ENCODE measurements at regions not wholly inside any gene's neighbourhood (a gene's known extent, or its start where the extent isn't known, plus 50 kb on each side); places are given as distances from the start of the nearest gene placed in this dataset.
"Not testable (repeated sequence)": the region's sequence is repeated elsewhere in the genome, so short reads cannot be mapped to it uniquely, and the experiment has no call there.

DNA sequence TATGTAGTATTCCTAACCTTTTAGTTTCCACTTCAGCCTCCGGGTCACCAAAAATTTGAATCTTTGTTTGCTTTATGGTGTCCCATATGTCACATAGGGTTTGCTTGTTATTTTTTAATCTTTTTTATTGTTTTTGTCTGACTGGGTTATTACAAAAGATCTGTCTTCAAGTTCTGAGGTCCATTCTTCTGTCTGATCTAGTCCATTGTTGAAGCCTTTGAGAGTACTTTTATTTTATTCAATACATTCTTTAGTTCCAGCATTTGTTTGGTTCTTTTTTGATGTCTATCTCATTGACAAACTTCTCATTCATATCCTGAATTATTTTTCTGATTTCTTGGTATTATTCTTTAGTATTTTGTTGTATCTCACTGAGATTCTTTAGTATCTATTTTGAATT is 99.8 kb downstream of the GPR65 start:
- intact Hi-C loops (cut with DNase I): no loop called here

DNA sequence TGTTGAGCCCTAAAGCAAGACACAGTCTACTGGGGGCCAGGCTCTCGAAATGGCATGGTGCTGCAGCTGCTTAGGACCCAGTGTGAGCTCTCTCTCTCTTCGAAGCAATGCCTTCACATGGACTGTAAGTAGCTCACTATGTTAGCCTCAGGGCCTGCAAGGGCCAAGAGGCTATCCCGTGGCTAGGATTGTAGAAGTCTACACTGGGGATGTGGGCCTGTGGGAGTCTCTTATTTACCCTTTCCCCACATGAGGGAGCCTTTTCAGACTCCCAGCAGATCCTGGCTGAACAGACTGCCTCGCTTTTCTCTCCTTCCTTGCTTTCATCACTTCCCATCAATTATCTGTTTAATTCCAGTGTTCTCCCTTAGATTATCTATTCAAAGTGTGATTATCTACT is 101.4 kb downstream of the GPR65 start:
- Histone ChIP-seq H3K36me3 (no peaks in the 10 kb centered on the region), H3K27me3 (no peaks in the 10 kb centered on the region), H3K9me3 (peaks cover 0 to 13% of the 10 kb centered on the region in 2 donors), H3K4me1 (no peaks in the 10 kb centered on the region), H3K4me3 (no peak overlapping the region), H3K27ac (no peak overlapping the region)
- TF ChIP-seq CTCF (IDR thresholded peaks at IDR 0.05): no peak
- ATAC-seq (no peak), DNase-seq (no peak)
- intact Hi-C loops (cut with DNase I): no loop called here

More for the DNA sequence above, 99.8 kb downstream of the GPR65 start:
- ATAC-seq (no peak), DNase-seq (no peak)
- Histone ChIP-seq H3K36me3 (no peaks in the 10 kb centered on the region), H3K4me3 (no peak overlapping the region), H3K27ac (no peak overlapping the region), H3K27me3 (no peaks in the 10 kb centered on the region), H3K4me1 (no peaks in the 10 kb centered on the region), H3K9me3 (peaks cover 0 to 13% of the 10 kb centered on the region in 2 donors)
- no peak for TF ChIP-seq CTCF (IDR thresholded peaks at IDR 0.05)

DNA sequence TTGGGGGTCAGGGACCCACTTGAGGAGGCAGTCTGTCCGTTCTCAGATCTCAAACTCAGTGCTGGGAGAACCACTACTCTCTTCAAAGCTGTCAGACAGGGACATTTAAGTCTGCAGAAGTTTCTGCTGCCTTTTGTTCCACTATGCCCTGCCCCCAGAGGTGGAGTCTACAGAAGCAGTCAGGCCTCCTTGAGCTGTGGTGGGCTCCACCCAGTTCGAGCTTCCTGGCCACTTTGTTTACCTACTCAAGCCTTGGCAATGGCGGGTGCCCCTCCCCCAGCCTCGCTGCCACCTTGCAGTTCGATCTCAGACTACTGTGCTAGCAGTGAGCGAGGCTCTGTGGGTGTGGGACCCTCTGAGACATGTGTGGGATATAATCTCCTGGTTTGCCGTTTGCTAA is 122.7 kb downstream of the GPR65 start:
- H3K27ac ChIP-seq; intact Hi-C loops (cut with DNase I); H3K4me3 ChIP-seq; H3K9me3 ChIP-seq; H3K27me3 ChIP-seq; DNase-seq; ATAC-seq; H3K36me3 ChIP-seq: not testable (repeated sequence)
- peaks cover 0 to 18% of the 10 kb centered on the region in 2 donors for H3K4me1 ChIP-seq

DNA sequence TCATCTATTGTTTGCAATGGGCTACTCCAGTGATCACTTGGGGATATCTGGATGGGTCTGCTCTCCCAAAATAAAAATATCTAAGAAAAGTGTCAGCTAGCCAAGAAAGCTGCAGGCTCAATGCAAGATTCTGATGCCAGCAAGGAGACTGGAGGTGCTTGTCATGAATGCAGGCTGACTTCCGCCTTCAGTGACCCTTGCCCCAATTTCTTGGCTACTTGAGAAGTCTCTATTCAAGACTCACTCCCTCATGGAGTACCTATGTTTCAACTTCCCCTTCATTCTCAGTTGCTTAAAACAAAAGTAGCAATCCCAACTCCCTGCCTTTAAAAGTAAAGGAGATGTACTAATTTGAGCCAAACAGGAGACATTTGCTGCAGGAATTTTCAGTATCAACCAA is 123.9 kb downstream of the GPR65 start:
- intact Hi-C loops (cut with DNase I): no loop called here
- TF ChIP-seq CTCF (IDR thresholded peaks at IDR 0.05): no peak
- peaks cover 0 to 4% of the 10 kb centered on the region in 2 donors for H3K9me3 ChIP-seq
- no peak overlapping the region for H3K4me3 ChIP-seq
- no peaks in the 10 kb centered on the region for H3K27me3 ChIP-seq
- peak overlapping the region in 1 of 2 donors; percentile 86 for H3K27ac ChIP-seq
- no peaks in the 10 kb centered on the region for H3K36me3 ChIP-seq
- no peak for DNase-seq
- peaks cover 0 to 18% of the 10 kb centered on the region in 2 donors for H3K4me1 ChIP-seq
- peak; percentile 62 for ATAC-seq

- intact Hi-C loops (cut with DNase I): no loop called here
- no peak for TF ChIP-seq CTCF (IDR thresholded peaks at IDR 0.05)
- Histone ChIP-seq H3K4me3 (peak overlapping the region in 1 of 2 donors; percentile 7), H3K36me3 (no peaks in the 10 kb centered on the region), H3K9me3 (peaks cover 0 to 4% of the 10 kb centered on the region in 2 donors), H3K27ac (peak overlapping the region in 1 of 2 donors; percentile 86), H3K4me1 (peaks cover 0 to 18% of the 10 kb centered on the region in 2 donors), H3K27me3 (no peaks in the 10 kb centered on the region)
- ATAC-seq (peak; percentile 85), DNase-seq (no peak)
Observed at GRCh38 chr14:88129306-88130056, 124.5 kb downstream of the GPR65 start.
